SK-N-SH treated with all-trans-retinoic acid at 6 μM for 48 hours (cell line): ENCODE measurements at regions not wholly inside any gene's neighbourhood (a gene's known extent, or its start where the extent isn't known, plus 50 kb on each side); places are given as distances from the start of the nearest gene placed in this dataset.
"Not testable (repeated sequence)": the region's sequence is repeated elsewhere in the genome, so short reads cannot be mapped to it uniquely, and the experiment has no call there.

Source experiments
- ATAC-seq: fragments of 200-7000 bp; cut with Tn5 transposase; 3 replicates; pipeline ENCODE4 v1.9.1; 2020; ENCODE audit warnings: mild to moderate bottlenecking, moderate library complexity
- ARNTL ChIP-seq: fragments of 450-650 bp; formaldehyde crosslinking; IDR thresholded peaks from 2 replicates; pipeline ENCODE4 v1.5.0; 2020; ENCODE audit warnings: low read depth, mild to moderate bottlenecking, moderate library complexity, borderline replicate concordance
- BACH2 ChIP-seq: fragments of 250-450 bp; sonication (Bioruptor Pico); IDR thresholded peaks from 2 replicates; pipeline ENCODE4 v1.9.0; 2021; ENCODE audit warnings: mild to moderate bottlenecking, borderline replicate concordance
- CSDC2 ChIP-seq: fragments of 250-450 bp; sonication (Bioruptor Pico); IDR thresholded peaks from 2 replicates; pipeline ENCODE4 v1.5.0; 2020; ENCODE audit warnings: mild to moderate bottlenecking, moderate library complexity
- CSRNP3 ChIP-seq: fragments of 250-450 bp; sonication (Bioruptor Pico); IDR thresholded peaks from 2 replicates; pipeline ENCODE4 v1.5.1; 2021; ENCODE audit warnings: mild to moderate bottlenecking, moderate library complexity
- ISL1 ChIP-seq: fragments of 250-450 bp; sonication (Bioruptor Pico); IDR thresholded peaks from 2 replicates; pipeline ENCODE4 v2.1.2; 2022; ENCODE audit warnings: mild to moderate bottlenecking, moderate library complexity
- PATZ1 ChIP-seq: fragments of 250-450 bp; sonication (Bioruptor Pico); IDR thresholded peaks from 2 replicates; pipeline ENCODE4 v1.8.0; 2020; ENCODE audit warnings: mild to moderate bottlenecking, moderate library complexity, borderline replicate concordance
- POU6F1 ChIP-seq: fragments of 250-450 bp; sonication (Bioruptor Pico); IDR thresholded peaks from 2 replicates; pipeline ENCODE4 v1.8.0; 2021; ENCODE audit warnings: low read depth, mild to moderate bottlenecking, moderate library complexity, borderline replicate concordance
- PPARA ChIP-seq: fragments of 250-450 bp; sonication (Bioruptor Pico); IDR thresholded peaks from 2 replicates; pipeline ENCODE4 v1.5.0; 2020; ENCODE audit warnings: mild to moderate bottlenecking, borderline replicate concordance
- SNAI2 ChIP-seq: fragments of 250-450 bp; sonication (Bioruptor Pico); IDR thresholded peaks from 2 replicates; pipeline ENCODE4 v1.5.0; 2020; ENCODE audit warnings: mild to moderate bottlenecking, moderate library complexity
- TCF4 ChIP-seq: fragments of 250-450 bp; sonication (Bioruptor Pico); IDR thresholded peaks from 2 replicates; pipeline ENCODE4 v1.8.0; 2021; ENCODE audit warnings: mild to moderate bottlenecking, moderate library complexity, borderline replicate concordance
- TOX ChIP-seq: fragments of 250-450 bp; sonication (Bioruptor Pico); IDR thresholded peaks from 2 replicates; pipeline ENCODE4 v1.8.0; 2021; ENCODE audit warnings: mild to moderate bottlenecking, moderate library complexity, borderline replicate concordance
- TSHZ2 ChIP-seq: fragments of 250-450 bp; sonication (Bioruptor Pico); IDR thresholded peaks from 2 replicates; pipeline ENCODE4 v1.5.0; 2020; ENCODE audit warnings: mild to moderate bottlenecking, moderate library complexity
- ZFP30 ChIP-seq: fragments of 450-650 bp; formaldehyde crosslinking; IDR thresholded peaks from 2 replicates; pipeline ENCODE4 v1.5.0; 2022; ENCODE audit warnings: mild to moderate bottlenecking, moderate library complexity
- ZNF8 ChIP-seq: fragments of 450-650 bp; formaldehyde crosslinking; IDR thresholded peaks from 2 replicates; pipeline ENCODE4 v1.5.0; 2020; ENCODE audit warnings: mild to moderate bottlenecking, moderate library complexity

- no peak for TF ChIP-seq TOX
- TF ChIP-seq SNAI2: no peak
- TF ChIP-seq CSRNP3 (CRISPR knock-in tag): no peak
- no peak for ATAC-seq
Observed at GRCh38 chr12:41645624-41646023, 457.5 kb downstream of the PDZRN4 start.

- ATAC-seq: not testable (repeated sequence)
Observed at GRCh38 chr12:41642808-41643207, 454.7 kb downstream of the PDZRN4 start.

- ATAC-seq: no peak
Observed at GRCh38 chr12:41636653-41637052, 448.5 kb downstream of the PDZRN4 start.

GRCh38 chr12:41635626-41636364 is 447.7 kb downstream of the PDZRN4 start:
- no peak for ATAC-seq
- no peak for TF ChIP-seq CSRNP3 (CRISPR knock-in tag)
- no peak for TF ChIP-seq ZNF8 (CRISPR knock-in tag)
- TF ChIP-seq SNAI2: no peak
- TF ChIP-seq TCF4 (CRISPR knock-in tag): no peak
- TF ChIP-seq CSDC2: no peak
- no peak for TF ChIP-seq TSHZ2
- no peak for TF ChIP-seq BACH2 (CRISPR knock-in tag)
- TF ChIP-seq, all 23 proteins: peak for 0

More at GRCh38 chr12:41636653-41637052, 448.5 kb downstream of the PDZRN4 start:
- TF ChIP-seq ZFP30: no peak
- no peak for TF ChIP-seq PPARA (CRISPR knock-in tag)
- no peak for TF ChIP-seq ZNF8 (CRISPR knock-in tag)
- no peak for TF ChIP-seq PATZ1 (CRISPR knock-in tag)
- no peak for TF ChIP-seq ARNTL (CRISPR knock-in tag)
- no peak for TF ChIP-seq ISL1 (CRISPR knock-in tag)

- ATAC-seq: no peak
Observed at GRCh38 chr12:41634091-41634490, 446.0 kb downstream of the PDZRN4 start.

More at GRCh38 chr12:41634091-41634490, 446.0 kb downstream of the PDZRN4 start:
- TF ChIP-seq ISL1 (CRISPR knock-in tag): no peak
- TF ChIP-seq ARNTL (CRISPR knock-in tag): no peak
- no peak for TF ChIP-seq ZFP30
- no peak for TF ChIP-seq POU6F1 (CRISPR knock-in tag)
- TF ChIP-seq TCF4 (CRISPR knock-in tag): no peak
